ENCODE measurements at regions not wholly inside any gene's neighbourhood (a gene's known extent, or its start where the extent isn't known, plus 50 kb on each side); places are given as distances from the start of the nearest gene placed in this dataset.
A peak's percentile ranks its signal among the peaks of the same experiment; 100 is the strongest.

DNA sequence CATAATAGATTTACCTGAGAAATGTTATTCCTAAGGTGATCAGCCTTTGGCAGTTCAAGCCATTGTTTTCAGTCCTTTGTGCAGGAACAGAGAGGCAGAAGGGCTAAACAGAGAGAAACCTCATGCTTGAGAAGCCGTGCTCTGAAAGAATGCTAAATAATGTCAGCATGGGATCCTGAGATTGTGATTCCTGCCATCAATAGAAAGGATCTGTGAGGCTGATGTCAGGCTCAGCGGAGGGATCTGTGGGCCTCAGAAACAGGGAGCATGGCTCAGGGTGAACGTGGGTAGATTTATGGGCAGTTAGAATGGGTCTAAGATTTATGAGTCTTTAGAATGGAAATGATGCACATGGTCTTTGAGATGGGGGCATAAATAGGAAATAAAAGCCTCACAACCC, 439.2 kb upstream of the IGFBP3 start:
- Mint-ChIP-seq H3K4me3 (ENCODE audit: unreplicated experiment) (no peak overlapping the region), H3K4me1 (ENCODE audit: unreplicated experiment) (peaks cover 9% of the 10 kb centered on the region), H3K36me3 (ENCODE audit: unreplicated experiment) (no peaks in the 10 kb centered on the region)

GRCh38 chr7:46357851-46358250, 436.8 kb upstream of the IGFBP3 start:
- Mint-ChIP-seq H3K27ac (ENCODE audit: unreplicated experiment) (no peak overlapping the region), H3K27me3 (ENCODE audit: unreplicated experiment) (no peaks in the 10 kb centered on the region), H3K9me3 (ENCODE audit: unreplicated experiment) (no peaks in the 10 kb centered on the region), H3K4me1 (ENCODE audit: unreplicated experiment) (no peaks in the 10 kb centered on the region), H3K4me3 (ENCODE audit: unreplicated experiment) (no peak overlapping the region), H3K36me3 (ENCODE audit: unreplicated experiment) (no peaks in the 10 kb centered on the region)
- no peak for DNase-seq (ENCODE audit: extremely low spot score, unreplicated experiment)
- TF ChIP-seq, protein P1, sequence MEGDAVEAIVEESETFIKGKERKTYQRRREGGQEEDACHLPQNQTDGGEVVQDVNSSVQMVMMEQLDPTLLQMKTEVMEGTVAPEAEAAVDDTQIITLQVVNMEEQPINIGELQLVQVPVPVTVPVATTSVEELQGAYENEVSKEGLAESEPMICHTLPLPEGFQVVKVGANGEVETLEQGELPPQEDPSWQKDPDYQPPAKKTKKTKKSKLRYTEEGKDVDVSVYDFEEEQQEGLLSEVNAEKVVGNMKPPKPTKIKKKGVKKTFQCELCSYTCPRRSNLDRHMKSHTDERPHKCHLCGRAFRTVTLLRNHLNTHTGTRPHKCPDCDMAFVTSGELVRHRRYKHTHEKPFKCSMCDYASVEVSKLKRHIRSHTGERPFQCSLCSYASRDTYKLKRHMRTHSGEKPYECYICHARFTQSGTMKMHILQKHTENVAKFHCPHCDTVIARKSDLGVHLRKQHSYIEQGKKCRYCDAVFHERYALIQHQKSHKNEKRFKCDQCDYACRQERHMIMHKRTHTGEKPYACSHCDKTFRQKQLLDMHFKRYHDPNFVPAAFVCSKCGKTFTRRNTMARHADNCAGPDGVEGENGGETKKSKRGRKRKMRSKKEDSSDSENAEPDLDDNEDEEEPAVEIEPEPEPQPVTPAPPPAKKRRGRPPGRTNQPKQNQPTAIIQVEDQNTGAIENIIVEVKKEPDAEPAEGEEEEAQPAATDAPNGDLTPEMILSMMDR (IDR thresholded peaks at IDR 0.05) = no peak

More for the DNA sequence above, 439.2 kb upstream of the IGFBP3 start:
- TF ChIP-seq, protein P1 (IDR thresholded peaks at IDR 0.05) = no peak
- no peaks in the 10 kb centered on the region for H3K27me3 Mint-ChIP-seq (ENCODE audit: unreplicated experiment)
- no peak overlapping the region for H3K27ac Mint-ChIP-seq (ENCODE audit: unreplicated experiment)
- DNase-seq (ENCODE audit: extremely low spot score, unreplicated experiment) = no peak
- no peaks in the 10 kb centered on the region for H3K9me3 Mint-ChIP-seq (ENCODE audit: unreplicated experiment)

DNA sequence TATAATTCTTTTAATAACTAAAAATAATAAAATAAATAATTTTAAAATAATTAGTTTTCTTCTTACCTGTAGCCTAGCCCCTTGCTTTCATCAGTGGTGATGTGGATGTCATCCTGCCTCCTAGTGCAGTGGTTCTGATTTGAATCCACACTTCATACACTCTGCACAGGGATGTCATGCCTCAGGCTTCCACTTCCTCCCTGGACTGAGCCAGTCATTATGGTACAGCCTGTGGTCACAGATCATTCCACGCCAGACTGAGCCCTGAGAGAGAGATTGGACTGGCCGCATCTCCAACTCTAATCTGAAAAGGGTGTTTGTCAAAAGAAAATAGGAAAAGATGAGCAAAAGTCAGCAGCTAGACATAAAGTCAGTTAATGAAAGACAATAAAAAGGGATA, 436.2 kb upstream of the IGFBP3 start:
- H3K4me3 Mint-ChIP-seq (ENCODE audit: unreplicated experiment) = no peak overlapping the region
- TF ChIP-seq, protein P1 (IDR thresholded peaks at IDR 0.05) = no peak
- no peaks in the 10 kb centered on the region for H3K27me3 Mint-ChIP-seq (ENCODE audit: unreplicated experiment)
- DNase-seq (ENCODE audit: extremely low spot score, unreplicated experiment) = no peak
- no peaks in the 10 kb centered on the region for H3K9me3 Mint-ChIP-seq (ENCODE audit: unreplicated experiment)
- no peak overlapping the region for H3K27ac Mint-ChIP-seq (ENCODE audit: unreplicated experiment)
- H3K4me1 Mint-ChIP-seq (ENCODE audit: unreplicated experiment) = peaks cover under 1% of the 10 kb centered on the region
- no peaks in the 10 kb centered on the region for H3K36me3 Mint-ChIP-seq (ENCODE audit: unreplicated experiment)

DNA sequence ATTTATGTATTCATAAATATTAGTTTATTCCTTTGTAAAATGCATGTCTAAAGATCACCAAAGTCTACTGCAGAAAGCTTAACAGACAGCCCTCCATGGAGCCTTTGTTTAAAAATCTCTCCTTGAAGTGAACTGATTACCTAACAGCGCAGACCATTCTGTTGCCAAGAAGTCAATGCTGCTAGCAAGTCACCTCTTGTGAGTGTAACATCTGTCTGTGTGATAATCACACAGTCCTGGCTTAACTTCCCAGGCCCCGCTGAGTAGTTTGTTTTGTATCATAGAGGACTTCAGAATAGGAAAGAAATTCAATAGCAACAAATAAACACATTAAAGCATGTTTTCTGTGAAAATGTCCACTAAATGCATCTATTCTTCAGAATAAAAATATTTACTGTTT, 435.3 kb upstream of the IGFBP3 start:
- DNase-seq (ENCODE audit: extremely low spot score, unreplicated experiment) = no peak
- TF ChIP-seq, protein P1 (IDR thresholded peaks at IDR 0.05) = no peak
- H3K27me3 Mint-ChIP-seq (ENCODE audit: unreplicated experiment) = no peaks in the 10 kb centered on the region
- H3K4me3 Mint-ChIP-seq (ENCODE audit: unreplicated experiment) = no peak overlapping the region
- no peaks in the 10 kb centered on the region for H3K36me3 Mint-ChIP-seq (ENCODE audit: unreplicated experiment)
- no peak overlapping the region for H3K27ac Mint-ChIP-seq (ENCODE audit: unreplicated experiment)
- H3K9me3 Mint-ChIP-seq (ENCODE audit: unreplicated experiment) = no peaks in the 10 kb centered on the region
- H3K4me1 Mint-ChIP-seq (ENCODE audit: unreplicated experiment) = peaks cover 5% of the 10 kb centered on the region

DNA sequence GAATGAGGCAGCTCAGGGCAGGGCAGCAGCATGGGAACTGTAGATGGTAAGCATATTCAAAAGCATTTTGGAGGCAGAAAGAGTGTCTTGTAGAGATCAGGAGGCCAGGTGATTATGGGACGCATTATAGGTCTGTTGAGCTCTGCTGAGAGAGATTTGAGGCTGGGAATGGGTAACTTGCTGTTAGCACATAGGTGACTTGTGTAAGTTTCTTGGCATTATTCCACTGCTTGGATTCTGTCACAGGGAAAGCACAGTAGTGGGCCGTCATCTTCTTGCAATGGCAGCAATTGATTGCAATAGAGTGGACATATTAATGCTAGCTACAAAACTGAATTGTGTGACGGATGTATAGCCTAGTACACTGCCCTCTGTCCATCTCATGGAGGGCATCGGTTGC, 434.3 kb upstream of the IGFBP3 start:
- Mint-ChIP-seq H3K9me3 (ENCODE audit: unreplicated experiment) (no peaks in the 10 kb centered on the region), H3K36me3 (ENCODE audit: unreplicated experiment) (no peaks in the 10 kb centered on the region), H3K4me1 (ENCODE audit: unreplicated experiment) (peaks cover 11% of the 10 kb centered on the region), H3K4me3 (ENCODE audit: unreplicated experiment) (no peak overlapping the region), H3K27ac (ENCODE audit: unreplicated experiment) (peak overlapping the region; percentile 39), H3K27me3 (ENCODE audit: unreplicated experiment) (no peaks in the 10 kb centered on the region)
- TF ChIP-seq, protein P1 (IDR thresholded peaks at IDR 0.05) = no peak
- no peak for DNase-seq (ENCODE audit: extremely low spot score, unreplicated experiment)
